Astrocyte of the cerebellum (primary cell): ENCODE measurements at regions not wholly inside any gene's neighbourhood (a gene's known extent, or its start where the extent isn't known, plus 50 kb on each side); places are given as distances from the start of the nearest gene placed in this dataset.
"Not testable (repeated sequence)": the region's sequence is repeated elsewhere in the genome, so short reads cannot be mapped to it uniquely, and the experiment has no call there.

Experiments
- DNase-seq: peaks from one replicate; pipeline ENCODE4 v3.0.0-alpha.2; 2011; ENCODE audit warnings: low read depth
- H3K4me3 ChIP-seq: 2 replicates; pipeline ENCODE4 v1.5.1; 2011; ENCODE audit warnings: mild to moderate bottlenecking, low read depth, low read length, moderate library complexity
- CTCF ChIP-seq: IDR thresholded peaks from 2 replicates; pipeline ENCODE4 v1.5.1; 2012; ENCODE audit warnings: low read length, low read depth, moderate library complexity, mild to moderate bottlenecking; ENCODE audit errors: missing control alignments
- in situ Hi-C: cut with HindIII; loops from 2 replicates; pipeline ENCODE4 v1.10.0; 2017; ENCODE audit warnings: low sequenced_read_pairs

GRCh38 chr1:4129693-4130092 lies 229.6 kb upstream of the C1orf174 start:
- no peak overlapping the region for H3K4me3 ChIP-seq
- DNase-seq = no peak
- TF ChIP-seq CTCF = no peak
- in situ Hi-C loops = no loop called here

- in situ Hi-C loops = no loop called here
- no peak for TF ChIP-seq CTCF
- H3K4me3 ChIP-seq = no peak overlapping the region
- no peak for DNase-seq
Measured at GRCh38 chr1:4130096-4130495, 230.0 kb upstream of the C1orf174 start.

- in situ Hi-C loops = no loop called here
- no peak overlapping the region for H3K4me3 ChIP-seq
- no peak for TF ChIP-seq CTCF
- DNase-seq = no peak
Measured at GRCh38 chr1:4131734-4132133, 231.7 kb upstream of the C1orf174 start.

- in situ Hi-C loops = no loop called here
- no peak for DNase-seq
Measured at GRCh38 chr1:4132352-4133296, 232.6 kb upstream of the C1orf174 start.

GRCh38 chr1:4133297-4133938 lies 233.3 kb upstream of the C1orf174 start:
- no peak for DNase-seq
- no peak for TF ChIP-seq CTCF
- in situ Hi-C loops = no loop called here
- H3K4me3 ChIP-seq = no peak overlapping the region

More at GRCh38 chr1:4132352-4133296, 232.6 kb upstream of the C1orf174 start:
- no peak overlapping the region for H3K4me3 ChIP-seq
- TF ChIP-seq CTCF = no peak

GRCh38 chr1:4133939-4134321 lies 233.9 kb upstream of the C1orf174 start:
- no peak for DNase-seq
- in situ Hi-C loops = no loop called here
- no peak overlapping the region for H3K4me3 ChIP-seq
- no peak for TF ChIP-seq CTCF

- DNase-seq, in situ Hi-C loops, H3K4me3 ChIP-seq: not testable (repeated sequence)
Measured at GRCh38 chr1:4135853-4136252, 235.8 kb upstream of the C1orf174 start.
